Sciatic nerve (tissue), 2 donors: ENCODE measurements at regions not wholly inside any gene's neighbourhood (a gene's known extent, or its start where the extent isn't known, plus 50 kb on each side); places are given as distances from the start of the nearest gene placed in this dataset.

Experiments used
- ATAC-seq: fragments of 200-7000 bp; cut with Tn5 transposase; one replicate; pipeline ENCODE4 v1.9.1; 2020; ENCODE audit warnings: mild to moderate bottlenecking, moderate library complexity
- DNase-seq: peaks from one replicate; pipeline ENCODE4 v3.0.0-alpha.2; 2020; ENCODE audit warnings: low spot score
- intact Hi-C: fragments of 100-400 bp; cut with DNase I; formaldehyde crosslinking; loops from one replicate; pipeline ENCODE4 v1.14.2; 2022
- donor health status: DM: no; HTN: no; CAD: no.
- donor health status: DM: no; HTN: no; CAD: no.

DNA sequence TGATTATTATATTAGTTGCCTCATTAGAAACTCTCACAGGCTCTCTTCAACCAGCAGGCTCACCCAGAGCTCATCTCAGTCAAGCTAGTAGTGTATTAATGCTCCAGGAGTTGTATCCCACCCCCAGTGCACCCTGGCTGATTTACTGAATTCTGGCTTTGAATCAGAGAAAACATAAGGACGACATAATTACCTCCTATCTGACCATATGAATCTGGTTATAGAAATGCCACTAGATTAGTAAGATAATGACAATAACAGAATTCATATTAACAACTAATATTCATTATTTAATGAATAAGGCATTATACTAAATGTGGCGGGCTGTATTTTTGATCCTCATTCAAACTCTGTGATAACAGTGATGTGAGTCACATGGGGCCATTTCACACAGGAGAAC is 1066.7 kb downstream of the TTLL7 start:
- intact Hi-C loops: no loop called here
- ATAC-seq (no peak), DNase-seq (no peak)

DNA sequence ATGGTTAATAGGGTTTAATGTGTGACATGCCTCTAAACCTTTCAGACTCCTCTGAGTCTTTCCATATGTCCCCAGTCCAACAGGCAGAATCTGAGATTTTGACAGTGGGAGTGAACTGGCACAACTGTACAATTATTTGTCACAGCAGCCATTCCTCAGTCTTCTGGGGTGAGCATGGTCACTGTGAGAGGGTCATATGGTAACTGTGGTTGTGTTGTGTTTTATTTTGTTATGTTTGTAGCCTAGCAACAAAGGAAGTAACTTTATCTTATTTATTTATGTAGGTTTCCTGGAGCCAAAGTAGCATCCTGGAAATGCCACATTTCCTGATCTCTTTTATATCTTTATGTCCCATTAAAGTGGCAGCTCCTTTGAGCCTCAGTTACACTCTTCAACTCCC is 1067.9 kb downstream of the TTLL7 start:
- DNase-seq: no peak
- intact Hi-C loops: no loop called here
- no peak for ATAC-seq

DNA sequence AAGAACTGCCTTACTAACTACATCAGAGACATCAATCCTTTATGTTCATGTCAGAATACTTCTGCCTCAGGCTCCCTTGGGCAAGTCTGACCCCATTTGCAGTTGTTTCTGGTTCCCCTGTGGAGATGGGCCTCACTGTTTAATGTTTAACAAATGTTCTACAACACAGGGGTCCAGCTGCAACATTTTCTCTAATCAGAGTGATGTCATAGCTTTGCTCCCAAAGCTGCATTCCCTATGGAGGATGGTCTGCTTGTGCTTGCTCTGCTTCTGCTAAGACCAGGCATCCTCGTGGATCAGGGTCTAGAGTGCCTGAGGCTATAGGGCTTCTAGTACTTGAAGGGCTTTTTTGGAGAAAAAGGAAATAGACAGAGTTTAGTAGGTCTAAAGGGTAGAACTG is 1071.2 kb downstream of the TTLL7 start:
- no peak for DNase-seq
- intact Hi-C loops: no loop called here
- ATAC-seq: no peak

DNA sequence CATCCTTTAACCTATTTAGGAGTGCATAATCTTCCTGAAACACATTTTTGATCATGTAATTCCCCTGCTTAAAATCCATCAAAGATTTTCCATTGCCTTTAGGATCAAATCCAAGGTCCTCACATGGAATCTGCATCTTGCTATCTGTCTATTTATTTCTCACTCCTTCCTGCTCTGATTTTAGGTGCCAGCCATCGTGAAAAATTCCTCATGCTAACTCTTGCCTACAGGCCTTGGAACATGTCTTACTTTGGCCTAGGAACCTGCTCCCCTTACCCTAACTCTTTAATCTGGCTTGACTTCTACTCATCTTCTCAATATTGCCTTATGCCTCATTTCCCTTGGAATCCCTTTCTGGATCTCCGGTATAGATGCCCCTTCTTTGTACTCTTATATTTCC is 1074.3 kb downstream of the TTLL7 start:
- ATAC-seq (no peak), DNase-seq (no peak)
- intact Hi-C loops: no loop called here

DNA sequence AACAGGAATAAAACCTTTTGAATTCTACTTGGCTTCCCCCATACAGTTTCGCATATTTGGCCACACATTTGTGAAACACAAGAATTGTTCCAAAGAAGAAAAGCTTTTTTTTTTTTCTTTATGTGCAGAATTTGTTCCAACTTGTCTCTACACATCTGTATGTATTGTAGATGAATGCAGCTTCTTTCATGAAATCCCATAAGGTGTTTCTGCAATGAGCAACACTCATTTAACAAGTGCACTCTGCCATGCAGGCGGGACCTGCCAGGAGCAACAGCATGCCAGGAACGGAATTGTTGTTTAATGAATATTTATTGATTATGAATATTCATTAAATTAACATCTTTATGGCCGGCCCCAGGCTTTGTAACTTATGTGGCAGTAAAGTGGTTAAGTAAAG is 1075.0 kb downstream of the TTLL7 start:
- ATAC-seq (no peak), DNase-seq (no peak)
- intact Hi-C loops: no loop called here

DNA sequence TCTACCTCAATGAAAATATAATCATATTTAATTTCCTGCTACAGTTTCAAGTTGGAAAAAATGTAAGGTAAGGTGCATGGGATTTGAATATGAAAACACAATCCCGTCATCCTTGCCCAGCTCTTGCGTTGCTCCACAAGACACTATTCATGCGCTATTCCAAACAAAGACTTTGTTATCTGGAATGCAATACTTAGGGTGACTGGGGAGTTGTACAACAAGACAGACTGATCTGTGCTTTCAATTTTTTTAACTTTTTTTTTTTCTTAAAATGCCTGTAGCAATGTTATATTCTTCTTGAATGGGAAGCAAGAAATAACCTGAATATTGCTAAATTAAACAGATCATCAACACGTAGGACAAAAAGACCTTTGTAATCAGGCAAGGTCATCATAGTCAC is 1077.2 kb downstream of the TTLL7 start:
- intact Hi-C loops: no loop called here
- peak; percentile 77 for ATAC-seq
- no peak for DNase-seq

DNA sequence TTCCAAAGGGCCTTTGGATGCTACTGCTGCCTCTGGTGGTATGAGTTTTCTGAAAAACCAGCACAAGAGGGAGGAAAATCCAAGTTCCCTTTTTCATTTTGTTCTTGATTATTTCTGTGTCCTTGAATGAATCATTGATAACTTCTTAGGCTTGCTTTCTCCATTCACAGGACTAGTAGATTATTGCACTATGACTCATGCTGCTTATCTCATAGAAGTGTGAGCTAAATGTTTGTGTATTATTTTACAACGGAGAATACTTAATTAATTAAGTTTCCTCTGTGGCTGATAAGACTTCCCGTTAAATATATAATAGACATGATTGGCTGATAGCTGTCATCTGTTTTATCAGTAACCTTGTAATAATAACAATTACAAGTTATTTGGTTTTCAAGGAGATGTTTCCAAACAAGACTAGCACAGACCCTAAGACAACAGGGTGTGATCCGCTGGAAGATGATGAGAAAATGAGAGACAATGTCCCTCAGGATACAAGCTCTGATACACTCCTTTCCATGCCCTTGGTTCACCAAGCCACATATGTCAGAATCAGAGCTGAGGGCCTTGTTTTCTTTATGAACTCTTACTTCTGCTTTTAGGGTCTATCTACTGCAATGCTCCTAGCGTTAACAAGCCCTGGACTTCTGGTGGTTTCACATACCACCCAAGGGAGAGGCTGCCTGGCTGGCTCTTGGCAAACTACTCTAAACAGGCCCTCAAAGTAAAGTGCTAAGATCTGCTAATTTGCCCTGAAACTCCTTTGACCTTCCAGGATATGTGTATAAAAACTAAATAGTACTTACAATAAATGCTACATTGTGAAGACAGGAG is 1078.3 kb downstream of the TTLL7 start:
- intact Hi-C loops: no loop called here
- no peak for ATAC-seq
- DNase-seq: no peak

DNA sequence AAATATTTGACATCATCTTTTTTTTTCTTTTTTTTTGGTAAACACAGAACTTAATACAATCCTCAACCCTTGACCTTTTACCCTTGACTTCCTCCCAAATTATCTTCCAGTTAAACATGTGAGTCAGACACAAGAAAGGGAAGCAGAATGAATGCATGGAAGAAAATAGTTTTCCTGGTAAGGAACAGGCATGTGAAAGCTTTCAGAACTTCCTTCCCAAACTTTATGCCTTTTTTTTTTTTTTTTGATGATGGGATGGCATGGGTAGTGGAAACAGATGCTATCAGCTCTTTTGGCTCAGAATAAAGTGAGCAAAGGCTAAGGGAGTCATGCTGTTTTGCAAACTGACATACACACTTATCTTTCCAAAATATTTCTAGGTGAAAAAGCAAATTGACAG is 1079.1 kb downstream of the TTLL7 start:
- intact Hi-C loops: no loop called here
- DNase-seq: no peak
- ATAC-seq: no peak

DNA sequence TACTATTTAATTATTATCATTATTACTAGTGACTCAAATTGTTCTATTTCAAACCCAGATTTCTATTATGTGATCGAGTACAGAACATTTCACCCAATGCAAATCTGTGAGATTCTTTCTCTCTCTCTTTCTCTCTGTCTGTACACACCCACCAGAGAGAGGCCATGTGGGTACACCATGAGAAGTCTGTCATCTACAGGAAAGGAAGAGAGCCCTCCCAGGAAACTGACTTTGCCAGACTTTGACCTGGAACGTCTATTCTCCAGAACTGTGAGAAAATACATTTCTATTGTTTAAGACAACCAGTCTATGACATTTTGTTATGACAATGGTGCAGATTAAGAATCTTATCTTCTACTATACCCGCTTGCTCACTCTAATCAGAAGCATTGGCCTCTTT is 1091.6 kb downstream of the TTLL7 start:
- ATAC-seq (no peak), DNase-seq (no peak)
- intact Hi-C loops: no loop called here

DNA sequence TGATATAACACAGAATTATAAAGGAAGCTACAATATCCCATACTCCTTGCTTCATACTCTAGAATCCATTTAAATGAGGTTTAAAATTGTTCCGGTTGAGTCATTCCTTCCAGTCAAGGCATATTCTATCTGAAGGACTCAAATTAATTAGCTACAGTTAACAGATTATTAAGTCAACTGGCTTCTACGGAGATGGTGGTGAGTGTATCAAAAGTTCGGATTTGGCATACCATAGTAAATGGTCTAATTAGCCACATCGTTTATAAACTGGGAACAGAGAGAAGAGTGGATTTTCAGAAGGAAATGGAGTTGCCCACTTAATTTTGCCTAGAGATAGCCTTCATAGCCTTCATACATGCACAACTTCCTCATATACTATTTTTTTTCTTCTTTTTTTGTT is 1095.3 kb downstream of the TTLL7 start:
- ATAC-seq (no peak), DNase-seq (no peak)
- intact Hi-C loops: no loop called here

DNA sequence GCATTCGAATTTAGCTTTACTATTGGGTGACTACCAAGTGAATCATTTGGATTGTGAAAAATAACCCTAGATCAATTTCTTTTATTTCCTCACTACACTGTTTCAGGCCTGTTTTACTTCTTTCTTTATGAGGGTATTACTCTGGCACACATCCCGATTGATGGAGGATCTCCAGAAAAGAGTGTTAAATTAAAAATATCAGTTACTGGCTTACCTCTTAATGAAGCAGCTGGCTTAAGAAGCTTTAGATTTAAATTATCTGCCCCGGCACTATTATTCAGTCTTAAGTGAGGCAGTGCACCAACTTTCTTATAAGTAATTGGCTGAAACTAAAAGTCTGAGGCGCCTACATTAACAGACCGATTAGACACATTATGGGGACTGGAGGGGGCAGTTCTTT is 1097.4 kb downstream of the TTLL7 start:
- intact Hi-C loops: no loop called here
- DNase-seq: no peak
- no peak for ATAC-seq

DNA sequence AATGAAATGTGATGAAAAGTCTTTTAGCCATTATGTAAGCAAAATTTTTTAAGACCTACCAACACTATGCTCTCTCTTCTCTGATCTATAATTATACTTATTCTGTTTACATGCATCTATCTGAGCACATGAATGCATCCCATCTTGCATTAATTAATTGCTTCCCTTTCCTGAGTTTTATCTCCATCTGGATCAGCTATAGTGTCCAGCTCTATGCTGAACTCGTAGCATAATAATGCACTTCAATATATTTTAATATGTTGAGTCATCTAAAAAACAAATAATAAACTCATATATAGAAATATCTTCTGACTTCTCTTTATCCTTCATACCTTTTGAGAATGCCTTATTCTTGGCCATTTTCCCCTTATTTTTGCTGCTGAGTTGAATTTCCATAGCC is 1097.8 kb downstream of the TTLL7 start:
- DNase-seq: no peak
- ATAC-seq: no peak
- intact Hi-C loops: no loop called here

DNA sequence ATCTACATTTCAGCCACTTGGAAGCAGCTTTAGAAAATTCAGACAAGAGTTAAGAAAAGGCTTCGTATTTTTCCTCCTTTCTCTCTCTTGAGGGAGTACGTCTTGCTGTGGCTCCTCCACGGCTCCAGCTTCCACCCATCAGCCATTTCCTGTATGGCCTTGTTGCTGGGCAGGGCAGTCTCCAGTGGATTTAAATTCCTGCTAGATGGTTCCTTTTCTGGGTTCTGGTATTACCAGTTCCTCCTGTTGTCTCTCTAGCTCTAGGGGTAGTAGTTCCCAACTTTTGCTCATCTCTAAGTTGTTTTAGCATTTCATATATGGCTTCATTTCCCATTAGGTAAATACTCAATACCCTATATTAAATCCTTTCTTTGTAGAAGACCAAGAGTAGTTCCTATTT is 1098.3 kb downstream of the ADGRL2 start:
- ATAC-seq (no peak), DNase-seq (no peak)
- intact Hi-C loops: no loop called here

DNA sequence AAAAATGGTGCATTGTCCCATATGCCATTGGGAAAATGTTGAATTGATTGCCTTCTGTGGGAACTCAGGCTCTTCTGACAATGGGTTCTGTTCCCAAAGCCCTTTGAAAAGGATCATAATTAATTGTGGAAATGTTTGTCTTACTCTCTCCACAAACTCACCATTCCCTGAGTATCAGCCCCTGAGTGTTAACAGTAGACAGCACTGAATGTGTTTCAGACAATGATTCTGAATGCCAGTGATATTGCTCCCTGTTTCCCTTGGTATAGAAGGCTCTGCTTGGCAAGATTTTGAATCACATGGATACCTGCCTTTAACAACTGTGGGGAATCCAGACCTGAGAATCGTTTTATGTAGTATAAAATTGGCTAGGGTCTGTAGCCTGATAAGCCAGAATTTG is 1096.8 kb downstream of the ADGRL2 start:
- intact Hi-C loops: no loop called here
- no peak for ATAC-seq

DNA sequence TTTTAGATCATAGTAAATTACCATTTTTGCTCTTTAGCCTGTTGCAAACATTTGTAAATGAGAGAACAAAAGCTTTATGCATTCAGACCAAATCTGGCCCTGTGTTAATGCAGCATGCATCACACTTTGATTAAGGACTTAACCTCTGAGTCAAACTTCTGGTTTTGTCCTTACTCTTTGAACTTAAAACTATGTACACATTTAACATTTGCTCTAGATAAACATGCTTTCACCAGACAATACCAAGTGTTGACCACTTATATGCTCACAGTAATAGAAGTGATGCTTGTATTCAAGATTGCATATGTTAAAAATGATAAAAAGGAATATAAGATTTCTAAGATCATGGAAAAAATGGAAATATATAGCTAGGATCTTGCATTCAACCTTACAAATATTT is 1095.3 kb downstream of the ADGRL2 start:
- no peak for DNase-seq
- intact Hi-C loops: no loop called here
- ATAC-seq: no peak

More for the DNA sequence above, 1096.8 kb downstream of the ADGRL2 start:
- no peak for DNase-seq

DNA sequence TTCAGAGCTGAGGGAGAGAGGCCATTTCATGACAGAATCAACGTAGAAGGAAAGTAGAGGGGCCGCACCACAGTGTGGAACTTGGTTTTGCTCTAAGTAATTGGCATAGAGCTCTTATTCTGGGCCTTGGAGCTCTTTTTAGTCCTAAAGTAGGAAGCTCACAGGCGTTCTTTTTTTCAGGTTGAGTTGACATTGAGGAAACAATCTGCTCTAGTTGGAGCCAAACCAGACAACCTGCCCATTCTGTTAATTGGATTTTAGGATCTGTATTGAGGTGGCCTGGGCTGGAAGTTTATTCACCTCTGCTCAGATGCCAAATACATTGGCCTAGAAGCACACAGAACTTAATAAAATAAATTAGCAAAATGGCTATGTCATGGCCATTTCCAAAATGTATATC is 1093.9 kb downstream of the ADGRL2 start:
- no peak for ATAC-seq
- DNase-seq: no peak
- intact Hi-C loops: no loop called here

DNA sequence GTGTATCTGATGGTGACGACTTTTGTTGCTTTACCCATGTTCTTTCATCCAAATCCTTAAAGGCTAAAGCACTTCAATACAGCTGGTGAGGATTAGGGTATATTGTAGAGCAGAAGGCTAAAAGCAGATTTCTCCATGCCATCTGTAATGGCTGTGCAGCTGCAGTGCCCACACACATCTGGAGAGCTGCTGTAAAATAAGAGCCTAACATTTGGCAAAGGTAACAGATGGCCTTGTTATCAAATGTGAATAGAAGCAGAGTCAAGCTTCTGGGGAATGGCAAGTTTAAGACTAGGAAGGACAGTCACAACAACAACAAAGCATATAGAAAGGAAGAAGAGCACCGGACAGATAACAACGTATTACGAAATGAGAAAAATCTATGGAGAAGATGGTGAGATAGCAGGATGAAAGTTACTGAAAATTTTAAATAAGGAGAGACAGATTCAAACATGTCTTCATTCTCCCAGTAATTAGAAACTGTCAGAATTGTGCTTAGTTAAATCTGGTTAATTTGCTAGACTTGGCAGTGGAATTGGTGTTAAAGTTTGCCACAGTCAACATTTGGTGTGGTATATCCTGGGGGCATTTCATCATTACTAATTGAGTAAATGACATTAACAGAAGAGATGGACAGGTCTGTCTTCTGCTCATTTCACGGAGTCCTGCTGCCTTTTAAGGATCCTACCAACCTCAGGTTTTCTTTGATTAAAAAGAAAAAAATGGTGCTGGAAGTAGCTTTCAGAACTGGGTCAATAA is 1093.2 kb downstream of the ADGRL2 start:
- no peak for DNase-seq
- intact Hi-C loops: no loop called here
- no peak for ATAC-seq

DNA sequence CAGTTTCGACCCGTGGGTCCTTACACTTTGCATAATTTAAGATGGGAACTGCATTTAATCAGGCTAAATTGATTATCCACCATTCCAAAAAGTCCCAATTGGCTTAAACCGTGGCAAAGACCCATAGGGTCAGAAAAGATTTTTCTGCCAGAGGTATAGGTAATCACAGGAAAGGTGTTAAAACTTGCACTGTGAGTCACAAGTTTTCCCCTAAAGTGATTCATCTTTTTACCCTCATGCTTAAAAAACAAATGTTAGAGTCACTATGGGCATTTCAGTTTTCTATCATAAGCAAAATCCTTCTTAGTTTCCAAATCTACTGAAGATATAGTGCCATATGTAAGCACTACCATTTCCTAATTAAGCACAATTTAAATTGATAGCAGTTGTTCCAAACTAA is 1079.8 kb downstream of the ADGRL2 start:
- DNase-seq (no peak), ATAC-seq (no peak)
- intact Hi-C loops: no loop called here

DNA sequence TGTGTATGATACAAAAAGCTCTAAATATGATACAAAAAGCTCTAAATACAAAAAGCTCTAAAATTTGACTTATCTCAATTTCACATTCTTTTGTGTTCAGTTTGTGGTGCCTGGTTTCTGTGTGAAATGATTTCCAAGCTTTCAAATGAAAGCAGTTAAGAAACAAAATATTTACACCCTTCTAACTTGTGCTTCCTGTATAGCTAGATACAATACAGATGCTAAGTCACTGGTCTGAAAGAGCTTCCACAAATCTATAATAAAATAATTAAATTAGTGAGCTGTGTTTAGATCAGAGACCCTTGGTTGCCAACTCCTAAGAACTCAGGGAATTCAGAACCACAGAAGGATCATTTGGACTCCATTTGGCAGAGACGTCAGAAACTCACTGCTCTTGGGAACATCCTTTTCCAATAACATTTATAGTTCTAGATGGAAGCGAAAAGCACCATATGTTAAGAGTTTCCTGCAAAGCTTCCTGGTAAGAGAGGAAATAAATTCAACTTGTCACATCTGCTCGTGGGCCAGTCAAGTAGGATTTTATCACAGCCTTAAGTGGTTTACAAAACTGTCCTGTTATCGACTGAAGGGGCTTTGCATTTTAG is 1079.1 kb downstream of the ADGRL2 start:
- ATAC-seq (no peak), DNase-seq (no peak)
- intact Hi-C loops: no loop called here

DNA sequence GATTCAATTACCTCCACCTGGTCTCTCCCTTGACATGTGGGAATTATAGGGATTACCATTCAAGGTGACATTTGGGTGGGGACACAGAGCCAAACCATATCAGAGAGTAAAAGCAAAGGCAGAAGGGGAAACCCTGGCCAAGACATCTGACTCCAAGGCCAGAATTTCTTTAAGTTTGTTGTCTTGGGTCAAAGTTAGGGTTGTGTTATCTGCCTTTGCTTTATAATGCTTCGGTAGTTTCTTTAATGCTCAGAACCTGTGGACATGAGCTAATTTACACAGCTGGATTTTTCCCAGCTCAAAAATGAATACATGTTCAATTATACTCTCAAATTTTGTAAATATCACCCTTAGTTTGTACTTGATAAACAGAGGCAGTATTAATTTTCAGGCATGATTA is 1074.4 kb downstream of the ADGRL2 start:
- intact Hi-C loops: no loop called here
- no peak for DNase-seq
- ATAC-seq: no peak
